HG02798 (cell line): ENCODE measurements at regions not wholly inside any gene's neighbourhood (a gene's known extent, or its start where the extent isn't known, plus 50 kb on each side); places are given as distances from the start of the nearest gene placed in this dataset.

Source experiments
- ATAC-seq: cut with Tn5 transposase; IDR thresholded peaks from one replicate; pipeline ENCODE4 v1.9.1; 2021; ENCODE audit warnings: mild to moderate bottlenecking; ENCODE audit not compliant: unreplicated experiment, poor library complexity

DNA sequence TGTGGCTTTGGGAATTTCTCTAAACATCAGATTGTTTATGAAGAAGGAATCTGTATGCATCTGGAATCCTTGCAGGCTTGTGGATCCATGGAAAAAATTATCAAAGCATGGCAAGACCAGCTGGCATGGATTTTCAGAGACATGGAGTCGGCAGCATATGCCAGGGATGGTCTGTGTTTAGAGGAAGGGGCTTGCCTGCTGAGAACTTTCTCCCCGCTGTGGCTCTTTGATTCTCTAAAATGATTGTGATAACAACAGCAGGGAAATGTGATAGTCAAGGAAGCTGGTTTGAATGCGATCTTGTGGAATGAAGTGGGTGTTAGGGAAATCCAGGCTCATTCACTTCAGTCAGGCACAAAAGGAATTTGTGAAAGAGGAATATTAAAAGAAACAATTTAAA lies 245.7 kb upstream of the THRB start:
- ATAC-seq, result no peak

DNA sequence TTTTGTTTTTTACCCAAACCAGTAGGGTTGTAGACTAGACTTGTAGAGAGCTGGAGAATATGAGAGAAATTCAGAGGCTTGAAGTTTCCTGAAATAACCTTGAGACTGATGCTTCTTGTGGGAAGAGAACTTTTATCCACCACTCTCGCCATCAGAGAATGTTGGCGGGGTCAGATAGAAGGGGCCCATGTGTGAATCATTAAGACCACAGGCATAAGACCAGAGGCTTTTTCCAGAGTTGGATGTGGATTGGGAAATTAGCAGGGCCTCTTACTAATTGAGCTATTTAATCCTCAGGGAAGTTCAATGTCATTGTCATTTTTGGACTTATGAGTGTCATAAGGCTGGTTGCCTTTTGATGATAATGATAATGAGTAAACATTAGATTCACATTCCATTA lies 246.9 kb upstream of the THRB start:
- ATAC-seq, result no peak

DNA sequence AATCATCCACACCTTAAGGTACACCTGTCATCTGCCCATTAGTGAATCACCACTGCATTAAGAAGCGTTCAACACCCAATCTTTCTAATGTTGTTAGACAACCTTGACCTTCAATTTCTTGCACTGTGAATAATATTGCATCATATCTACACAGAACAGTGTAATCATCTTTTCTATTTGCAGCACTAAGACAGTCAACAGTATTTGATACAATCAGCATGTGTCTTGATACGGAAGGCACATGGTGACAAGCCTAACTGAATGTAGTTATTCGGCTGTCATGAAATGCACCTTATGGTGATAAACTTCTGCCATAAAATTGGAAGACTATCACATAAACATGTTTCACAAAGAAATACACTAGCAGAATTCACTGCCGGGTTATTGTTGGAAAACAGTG lies 253.9 kb upstream of the THRB start:
- no peak for ATAC-seq

DNA sequence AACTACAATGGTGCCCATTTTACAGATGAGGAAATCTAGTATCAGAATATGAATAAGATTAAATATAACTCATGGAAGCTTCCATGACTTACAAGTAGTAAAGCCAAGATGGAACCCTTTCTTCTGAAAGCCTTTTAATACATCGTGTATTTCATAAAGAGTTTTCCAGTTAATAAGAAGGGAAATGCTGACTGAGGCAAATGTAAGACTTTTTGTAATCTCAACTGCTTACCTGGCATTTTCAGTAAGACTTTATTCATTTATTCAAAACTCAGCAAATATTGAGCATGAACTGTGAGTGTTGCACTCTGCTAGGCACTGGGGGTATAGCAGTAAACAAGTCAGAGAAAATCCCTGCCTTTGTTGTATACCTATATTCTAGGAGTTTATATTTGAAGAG lies 256.4 kb upstream of the THRB start:
- ATAC-seq, result no peak

DNA sequence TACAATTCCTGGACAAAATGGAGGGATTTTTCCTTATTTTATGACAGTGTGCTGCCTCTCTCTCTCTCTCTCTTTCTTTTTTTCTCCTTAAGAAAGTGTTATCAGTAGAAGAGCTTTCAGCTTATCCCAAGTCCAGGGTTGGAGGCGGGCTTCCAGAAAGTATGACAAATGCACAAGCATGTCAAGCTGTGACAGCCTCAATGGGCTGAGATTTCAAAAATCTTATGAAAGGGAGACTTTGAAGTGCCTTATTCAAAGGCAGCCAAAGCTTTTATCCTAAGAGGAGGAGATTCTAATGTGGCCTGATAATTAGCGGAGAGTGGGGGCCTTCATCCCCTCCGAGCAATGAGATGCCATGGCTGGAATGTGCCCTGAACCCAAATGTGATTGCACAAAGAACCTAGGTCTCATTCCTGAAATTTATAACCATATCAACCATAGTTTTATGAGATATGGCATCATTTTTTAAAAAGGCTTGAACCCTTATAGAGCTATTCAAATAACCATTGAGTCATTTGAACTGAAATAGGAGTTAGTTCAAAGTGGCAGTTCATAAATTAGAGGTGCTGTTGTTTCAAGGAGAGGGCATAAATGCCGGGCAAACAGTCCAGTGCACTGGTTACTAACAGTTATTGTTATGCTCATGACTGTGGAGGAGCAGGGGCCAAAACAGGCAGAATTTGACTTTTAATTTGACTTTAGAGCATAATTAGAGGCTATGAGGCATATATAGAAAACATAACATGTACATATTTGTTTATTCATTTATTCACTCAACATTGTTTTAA lies 261.6 kb upstream of the THRB start:
- ATAC-seq, result no peak

DNA sequence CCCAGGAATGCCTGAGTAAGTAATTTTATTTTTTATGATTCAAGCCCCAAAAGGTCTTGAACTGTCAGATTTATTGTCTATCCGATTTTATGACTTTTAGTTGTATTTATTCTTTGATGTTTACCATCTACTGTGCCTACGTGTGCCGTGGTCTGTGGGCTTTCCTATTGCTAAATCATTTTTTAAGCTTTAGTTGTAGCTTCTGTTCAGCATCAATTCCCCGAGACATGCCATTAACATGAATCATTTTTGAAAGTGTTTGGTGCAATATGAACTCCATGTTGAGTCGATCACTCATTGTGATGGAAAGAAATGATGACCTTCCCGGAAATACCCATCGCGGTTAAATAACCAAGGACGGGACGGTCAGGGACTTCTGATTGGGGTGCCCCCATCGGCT lies 268.7 kb upstream of the THRB start:
- ATAC-seq, result no peak

DNA sequence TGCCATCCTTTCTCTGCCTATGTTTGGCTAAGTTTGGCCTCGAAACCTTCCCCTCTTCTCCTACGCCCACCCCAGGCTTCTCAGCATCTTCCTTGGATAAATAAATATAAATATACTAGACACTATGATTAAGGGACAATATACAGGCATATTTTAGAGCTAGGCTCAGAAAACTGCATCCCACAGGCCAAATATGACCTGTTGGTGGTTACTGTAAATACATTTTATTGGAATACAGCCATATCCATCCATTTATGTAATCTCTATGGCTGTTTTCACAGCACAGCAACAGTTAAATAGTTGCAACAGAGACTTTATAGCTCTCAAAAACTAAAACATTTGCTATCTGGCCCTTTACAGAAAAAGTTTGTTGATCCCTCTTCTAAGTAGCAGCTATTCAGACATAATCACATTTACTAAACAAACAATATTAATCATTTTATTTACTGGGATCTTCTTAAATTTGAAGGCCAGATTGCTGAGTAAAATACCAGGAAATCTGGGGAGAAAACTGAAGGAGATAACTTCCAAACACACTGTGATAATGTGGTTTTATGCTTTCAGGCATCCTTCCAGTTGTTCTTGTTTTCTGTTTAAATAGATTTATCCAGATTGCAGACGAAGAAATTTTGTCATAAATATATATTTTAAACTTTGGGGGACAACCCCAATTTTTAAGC lies 269.7 kb upstream of the THRB start:
- no peak for ATAC-seq

DNA sequence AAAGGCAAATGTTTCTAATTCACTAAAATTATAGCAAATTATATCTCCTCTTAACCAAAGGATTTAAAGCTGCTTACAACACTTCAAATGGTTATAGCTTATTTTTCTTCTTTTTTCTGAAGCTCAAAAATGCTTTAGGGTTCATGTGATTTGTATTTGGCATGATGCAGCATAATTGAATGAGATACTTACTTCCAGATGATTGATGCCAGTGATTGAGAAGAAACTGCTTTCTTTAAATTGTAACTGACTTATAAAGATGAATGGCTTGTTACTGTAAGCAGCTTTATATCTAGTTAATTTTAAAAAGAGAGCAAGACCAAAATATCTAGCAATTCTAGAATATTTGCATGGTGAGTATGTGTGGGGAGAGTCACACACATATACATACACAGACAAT lies 270.7 kb upstream of the THRB start:
- ATAC-seq, result no peak

DNA sequence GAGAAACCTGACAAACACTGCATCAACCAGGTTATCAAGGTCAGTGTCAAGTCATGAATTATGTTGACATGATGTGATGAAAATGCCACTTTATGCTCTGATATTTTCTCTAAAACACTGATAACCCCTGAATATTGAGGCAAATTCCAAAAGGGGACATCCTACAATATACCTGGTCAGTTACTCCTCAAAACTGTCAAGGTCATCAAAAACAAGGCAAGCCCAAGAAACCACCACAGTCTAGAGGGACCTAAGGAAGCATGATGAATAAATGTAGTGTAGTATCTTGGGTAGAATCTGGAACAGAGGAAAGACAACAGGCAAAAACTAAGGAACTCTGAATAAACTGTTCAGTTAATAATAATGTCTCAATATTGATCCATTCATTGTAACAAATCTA lies 275.3 kb upstream of the THRB start:
- ATAC-seq, result no peak

DNA sequence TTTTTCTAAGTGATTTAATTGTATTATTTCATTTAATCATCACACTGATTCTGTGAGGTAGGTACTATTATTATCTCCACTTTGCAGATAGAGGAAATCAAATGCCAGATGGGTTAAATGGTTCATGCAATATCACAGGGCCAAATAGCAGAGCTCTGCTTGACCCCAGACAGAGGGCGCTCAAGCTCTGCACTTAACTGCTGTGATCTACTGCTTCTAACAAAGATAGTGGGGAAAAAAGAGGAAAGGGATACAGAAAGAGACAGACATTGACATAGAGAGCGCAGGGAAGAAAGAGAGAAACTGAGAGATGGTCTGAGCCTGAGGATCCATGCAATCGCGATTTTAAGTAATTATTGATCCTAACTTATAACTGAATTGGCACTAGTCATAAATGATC lies 279.1 kb upstream of the THRB start:
- ATAC-seq, result peak; percentile 79

DNA sequence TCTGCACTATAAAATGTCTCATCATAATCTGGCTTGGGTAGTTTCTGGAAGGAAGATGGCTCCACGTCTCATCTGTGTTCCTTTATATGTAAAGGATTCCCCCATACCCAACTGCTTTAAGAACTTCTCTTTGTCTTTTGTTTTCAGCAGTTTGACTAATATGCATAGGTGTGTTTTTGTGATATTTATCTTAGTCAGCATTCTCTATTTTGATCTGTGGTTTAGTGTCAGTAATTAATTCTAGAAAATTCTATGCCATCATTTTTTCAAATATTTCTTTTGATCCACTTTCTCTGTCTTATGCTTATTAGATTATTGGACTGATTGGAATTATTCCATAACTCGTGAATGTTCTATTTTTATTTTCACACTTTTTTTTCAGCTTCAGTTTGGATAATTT lies 286.3 kb upstream of the THRB start:
- ATAC-seq, result no peak

DNA sequence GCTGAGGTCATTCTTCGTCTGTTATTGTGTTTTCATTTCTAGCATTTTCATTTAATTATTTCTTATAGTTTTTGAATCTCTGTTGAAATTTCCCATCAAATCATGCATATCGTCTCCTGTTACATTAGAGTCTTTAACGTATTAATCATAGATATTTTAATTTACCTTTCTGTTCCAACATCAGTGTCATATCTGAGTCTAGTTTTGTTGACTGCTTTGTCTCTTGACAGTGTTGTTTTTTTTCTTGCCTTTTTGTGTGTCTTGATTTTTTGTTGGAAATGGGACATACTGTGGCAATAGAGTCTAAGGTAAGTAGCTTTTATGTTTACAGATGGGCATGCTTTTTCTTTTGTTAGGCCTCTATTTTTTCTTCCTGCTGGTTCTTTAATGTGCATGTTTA lies 286.8 kb upstream of the THRB start:
- ATAC-seq, result no peak

DNA sequence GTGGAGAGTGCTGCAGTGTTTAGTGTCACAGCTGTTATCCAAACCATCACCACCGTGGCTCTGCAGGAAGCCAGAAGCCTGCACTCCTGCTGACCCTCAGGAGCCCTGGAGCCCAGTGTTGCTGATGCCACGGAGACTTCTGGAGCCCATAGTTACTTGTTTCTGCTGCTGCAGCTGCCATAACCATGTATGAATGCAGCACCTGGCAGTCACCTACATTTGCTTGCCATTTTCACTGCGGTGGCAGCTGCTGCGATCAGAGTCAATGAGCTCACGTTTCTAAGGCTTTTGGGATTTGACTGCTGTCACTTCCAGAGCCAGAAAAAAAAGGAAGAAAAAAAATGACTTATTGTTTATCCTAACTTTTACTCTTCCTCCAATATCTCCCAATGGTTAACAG lies 299.2 kb upstream of the THRB start:
- ATAC-seq, result no peak

DNA sequence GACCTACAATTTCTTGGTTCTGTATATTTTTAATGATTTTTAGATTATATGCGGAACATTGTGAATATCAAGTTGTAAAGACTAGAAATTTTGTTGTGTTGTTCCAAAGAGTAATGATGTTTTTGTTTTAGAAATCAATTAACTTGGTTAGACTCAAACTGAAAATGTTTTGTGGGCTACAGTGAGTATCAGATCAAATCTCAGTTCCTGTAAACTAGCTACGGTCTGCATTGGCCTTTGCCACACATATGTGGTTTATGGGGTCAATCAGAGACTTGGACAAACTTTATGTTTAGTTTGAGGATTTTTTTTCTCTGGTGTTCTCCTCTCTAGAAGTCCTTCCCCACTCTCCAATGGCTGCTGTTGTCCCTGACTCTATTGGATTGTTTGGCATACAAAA lies 308.0 kb upstream of the THRB start:
- ATAC-seq, result peak; percentile 96

DNA sequence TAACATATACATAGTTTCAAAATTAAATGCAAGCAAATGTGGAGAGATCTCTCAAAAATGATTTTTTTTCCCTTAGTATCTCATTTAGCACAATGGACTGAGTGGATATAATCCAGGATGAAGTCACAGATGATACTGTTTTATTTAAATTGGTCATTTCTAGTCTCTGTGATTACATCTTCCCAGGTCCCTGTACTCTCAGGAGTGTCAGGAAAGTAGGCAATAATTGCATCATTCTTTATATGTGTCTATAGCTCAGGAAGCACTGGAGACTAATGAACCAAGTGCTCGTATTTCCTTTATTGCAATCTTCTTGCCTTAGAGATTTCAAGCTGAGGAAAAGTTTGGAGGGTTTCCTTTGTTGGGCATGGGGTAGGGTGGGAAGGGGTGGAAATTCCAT lies 309.4 kb upstream of the THRB start:
- no peak for ATAC-seq

DNA sequence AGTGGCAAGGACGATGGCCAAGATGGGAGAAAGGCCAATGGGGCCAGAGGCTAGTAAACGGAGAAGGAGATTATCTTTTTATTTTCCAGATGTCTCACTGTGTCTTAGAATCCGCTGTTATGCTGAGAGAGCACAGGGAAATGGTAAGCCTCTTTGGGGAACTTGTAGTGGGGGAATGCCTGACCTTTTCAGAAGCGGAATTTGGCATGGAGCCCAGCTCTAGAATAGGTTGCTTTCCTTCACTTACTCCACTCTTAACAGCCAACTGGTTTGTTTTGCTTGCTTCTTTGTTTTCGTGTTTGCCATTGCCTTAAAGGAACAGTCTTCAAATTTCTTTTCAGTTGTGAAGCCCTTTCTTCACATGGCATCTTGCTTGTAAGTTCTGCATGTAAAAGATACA lies 316.2 kb upstream of the THRB start:
- ATAC-seq, result no peak

DNA sequence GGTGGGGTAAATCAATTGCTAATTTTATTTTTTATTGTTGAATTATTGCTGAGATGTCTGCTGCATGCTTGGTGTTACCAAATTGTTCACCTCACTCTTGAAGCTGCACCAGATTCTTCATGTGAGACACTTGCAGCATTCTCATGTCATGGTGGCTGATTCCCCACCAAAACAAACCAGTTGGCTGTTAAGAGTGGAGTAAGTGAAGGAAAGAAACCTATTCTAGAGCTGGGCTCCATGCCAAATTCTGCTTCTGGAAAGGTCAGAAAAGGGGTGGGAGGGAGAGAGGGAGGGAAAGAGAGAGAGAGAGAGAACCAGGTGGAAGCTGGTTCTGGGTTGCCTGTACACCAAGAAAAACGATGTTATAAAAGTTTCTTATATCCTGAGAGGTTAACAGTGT lies 317.5 kb upstream of the THRB start:
- no peak for ATAC-seq

DNA sequence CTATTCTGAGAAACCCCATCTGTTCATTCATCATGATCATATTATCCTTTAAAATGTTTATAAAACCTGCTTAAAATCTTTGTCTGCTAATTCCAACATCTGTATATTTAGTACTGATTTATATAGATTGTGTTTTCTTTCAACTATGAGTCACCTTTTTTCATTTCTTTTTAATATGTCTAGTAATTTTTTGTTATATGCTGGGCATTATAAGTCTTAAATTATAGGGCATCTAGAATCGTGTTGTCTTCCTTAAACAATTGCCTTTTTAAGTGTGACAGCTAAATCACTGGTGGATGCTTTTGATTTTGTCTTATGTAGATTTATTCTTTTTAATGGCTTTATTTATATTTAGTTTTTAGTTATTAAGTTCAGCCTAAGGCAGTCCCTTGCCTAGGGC lies 323.4 kb upstream of the THRB start:
- ATAC-seq, result no peak

DNA sequence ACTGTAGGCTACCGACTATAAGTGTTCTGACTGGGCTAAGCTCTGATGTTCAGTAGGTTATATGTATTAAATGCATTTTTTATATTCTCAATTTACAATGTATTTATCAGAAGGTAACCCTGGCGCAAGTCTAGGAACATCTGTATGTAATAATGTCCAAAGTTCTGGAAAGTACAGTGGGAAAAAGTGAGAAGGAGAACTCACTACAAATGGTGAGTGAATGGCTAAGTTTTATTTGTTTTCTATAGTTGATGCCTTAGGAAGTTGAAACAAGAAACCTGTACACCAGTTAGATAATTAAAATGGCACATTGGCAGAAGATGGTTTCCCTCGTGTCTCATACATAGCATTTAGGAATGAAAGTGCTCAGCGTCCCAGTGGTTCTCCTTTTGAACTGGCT lies 333.4 kb upstream of the THRB start:
- no peak for ATAC-seq

DNA sequence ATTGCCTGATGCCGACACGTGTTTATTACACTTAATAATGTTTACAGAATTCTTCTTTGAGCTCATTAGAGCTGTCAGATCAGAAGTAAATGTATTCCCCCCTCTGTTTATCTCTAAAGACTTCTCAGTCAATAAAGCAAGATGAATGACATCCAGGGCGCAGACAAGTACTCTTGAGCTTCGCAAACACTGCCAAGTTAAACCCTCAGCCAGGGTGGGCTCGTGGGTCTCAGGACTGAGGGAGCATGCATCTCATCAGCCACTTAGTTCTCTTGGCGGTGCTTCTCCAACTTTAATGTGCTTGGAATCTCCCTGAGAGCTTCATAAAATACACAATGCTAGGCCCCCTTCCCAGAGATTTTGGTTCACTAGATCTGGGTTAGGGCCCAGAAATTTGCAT lies 333.9 kb upstream of the THRB start:
- ATAC-seq, result no peak

DNA sequence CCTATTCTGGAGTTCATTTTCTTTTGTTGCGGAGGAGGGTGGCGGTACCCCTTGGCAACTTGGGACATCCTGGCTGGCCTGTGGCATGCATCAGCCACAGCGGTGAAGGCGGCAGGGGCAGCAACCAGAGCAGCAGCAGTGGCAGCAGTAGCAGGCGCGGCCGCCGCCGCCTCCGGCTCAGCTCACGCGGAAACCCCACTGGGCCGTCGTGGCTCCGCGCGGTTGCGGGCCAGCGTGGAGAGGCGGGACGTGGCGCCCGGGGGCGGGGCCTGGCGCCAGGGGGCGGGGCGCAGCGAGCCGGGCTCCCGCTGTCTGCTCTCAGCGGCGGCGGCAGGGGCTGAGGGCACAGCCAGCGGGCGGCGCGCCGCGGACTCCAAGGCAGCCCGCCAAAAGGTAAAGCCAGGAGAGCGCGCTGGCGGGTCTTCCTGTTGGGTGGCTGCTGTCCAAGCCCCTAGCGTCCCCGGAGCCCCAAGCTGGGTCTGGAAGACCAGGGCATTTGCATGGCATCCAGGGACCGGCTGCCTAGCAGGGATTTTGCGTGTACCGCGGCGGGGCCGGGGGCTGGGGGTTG lies 334.4 kb upstream of the THRB start:
- peak; percentile 50 for ATAC-seq
